HEK293 (cell line): ENCODE measurements at regions not wholly inside any gene's neighbourhood (a gene's known extent, or its start where the extent isn't known, plus 50 kb on each side); places are given as distances from the start of the nearest gene placed in this dataset.

Source experiments
- EGR2 ChIP-seq: fragments of 450-650 bp; formaldehyde crosslinking; IDR thresholded peaks from 2 replicates; pipeline ENCODE4 v1.5.1; 2016; ENCODE audit warnings: low read depth, missing biosample characterization, missing genetic modification characterization
- HOXC10 ChIP-seq: sonication (generic); formaldehyde crosslinking; IDR thresholded peaks from 2 replicates; pipeline ENCODE4 v1.8.1; 2023; ENCODE audit warnings: mild to moderate bottlenecking, missing genetic modification reagents
- PRDM1 ChIP-seq: fragments of 450-650 bp; formaldehyde crosslinking; IDR thresholded peaks from 2 replicates; pipeline ENCODE4; 2016; ENCODE audit warnings: missing biosample characterization, missing genetic modification characterization
- ZBTB48 ChIP-seq: fragments of 450-650 bp; formaldehyde crosslinking; IDR thresholded peaks from 2 replicates; pipeline ENCODE4 v1.5.1; 2016; ENCODE audit warnings: missing biosample characterization, missing genetic modification characterization
- ZFP3 ChIP-seq: fragments of 450-650 bp; formaldehyde crosslinking; IDR thresholded peaks from 2 replicates; pipeline ENCODE4 v1.5.1; 2016; ENCODE audit warnings: low read depth, missing biosample characterization, missing genetic modification characterization
- ZNF274 ChIP-seq, 2 experiments: fragments of 200-500 bp in 1 of 2; fragments of 450-650 bp in 1 of 2; sonication (Bioruptor generic) in 1 of 2; formaldehyde crosslinking in 1 of 2; IDR thresholded peaks; 2 replicates each; pipeline versions ENCODE4 v1.5.1 to v1.6.1; 2014 to 2016; ENCODE audit warnings: borderline replicate concordance in 1 of 2, inconsistent platforms in 1 of 2, low read length in 1 of 2, missing biosample characterization in 1 of 2, missing genetic modification characterization in 1 of 2
- TF ChIP-seq, protein P1 (sequence below): fragments of 450-650 bp; formaldehyde crosslinking; IDR thresholded peaks from 2 replicates; pipeline ENCODE4 v1.5.1; 2016; ENCODE audit warnings: missing biosample characterization, missing genetic modification characterization
- TF ChIP-seq, protein P2 (sequence below): fragments of 450-650 bp; formaldehyde crosslinking; IDR thresholded peaks from 2 replicates; pipeline ENCODE4 v1.5.1; 2016; ENCODE audit warnings: missing biosample characterization, missing genetic modification characterization
- TF ChIP-seq, protein P3 (sequence below): fragments of 450-650 bp; formaldehyde crosslinking; IDR thresholded peaks from 2 replicates; pipeline ENCODE4 v1.5.1; 2016; ENCODE audit warnings: missing biosample characterization, missing genetic modification characterization
- TF ChIP-seq, protein P4 (sequence below): fragments of 450-650 bp; formaldehyde crosslinking; IDR thresholded peaks from 2 replicates; pipeline ENCODE4 v1.5.1; 2016; ENCODE audit warnings: missing biosample characterization, missing genetic modification characterization

DNA sequence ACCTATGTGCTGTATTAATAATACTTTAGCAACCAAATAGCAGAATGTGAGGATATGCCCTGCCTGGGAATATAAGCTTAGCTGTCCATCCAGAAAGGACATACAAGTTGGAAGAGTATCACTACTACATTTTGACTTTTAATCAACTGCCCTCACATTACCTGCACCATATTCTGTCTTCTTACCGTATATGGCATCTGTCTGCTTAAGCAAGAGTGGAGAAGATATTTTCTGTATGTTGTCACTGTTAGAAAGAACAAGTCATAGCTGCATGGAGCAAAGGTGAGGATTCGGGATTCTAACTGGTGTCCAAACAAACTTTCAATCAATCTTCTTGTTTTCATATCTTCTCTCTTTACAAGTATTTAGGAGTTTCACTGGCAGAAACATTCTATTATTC is 929.5 kb upstream of the ROBO1 start:
- TF ChIP-seq ZNF274 (IDR thresholded peaks at IDR 0.05; ENCODE audit: low read length) (no peak), ZNF274 (tag by site-specific recombination; IDR thresholded peaks at IDR 0.05; ENCODE audit: borderline replicate concordance) (no peak), ZFP3 (no peak), EGR2 (tag by site-specific recombination) (no peak), HOXC10 (CRISPR knock-in tag) (no peak), ZBTB48 (tag by site-specific recombination) (no peak), PRDM1 (tag by site-specific recombination) (no peak)
- TF ChIP-seq, protein P1, sequence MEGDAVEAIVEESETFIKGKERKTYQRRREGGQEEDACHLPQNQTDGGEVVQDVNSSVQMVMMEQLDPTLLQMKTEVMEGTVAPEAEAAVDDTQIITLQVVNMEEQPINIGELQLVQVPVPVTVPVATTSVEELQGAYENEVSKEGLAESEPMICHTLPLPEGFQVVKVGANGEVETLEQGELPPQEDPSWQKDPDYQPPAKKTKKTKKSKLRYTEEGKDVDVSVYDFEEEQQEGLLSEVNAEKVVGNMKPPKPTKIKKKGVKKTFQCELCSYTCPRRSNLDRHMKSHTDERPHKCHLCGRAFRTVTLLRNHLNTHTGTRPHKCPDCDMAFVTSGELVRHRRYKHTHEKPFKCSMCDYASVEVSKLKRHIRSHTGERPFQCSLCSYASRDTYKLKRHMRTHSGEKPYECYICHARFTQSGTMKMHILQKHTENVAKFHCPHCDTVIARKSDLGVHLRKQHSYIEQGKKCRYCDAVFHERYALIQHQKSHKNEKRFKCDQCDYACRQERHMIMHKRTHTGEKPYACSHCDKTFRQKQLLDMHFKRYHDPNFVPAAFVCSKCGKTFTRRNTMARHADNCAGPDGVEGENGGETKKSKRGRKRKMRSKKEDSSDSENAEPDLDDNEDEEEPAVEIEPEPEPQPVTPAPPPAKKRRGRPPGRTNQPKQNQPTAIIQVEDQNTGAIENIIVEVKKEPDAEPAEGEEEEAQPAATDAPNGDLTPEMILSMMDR (tag by site-specific recombination), result no peak
- TF ChIP-seq, protein P2, sequence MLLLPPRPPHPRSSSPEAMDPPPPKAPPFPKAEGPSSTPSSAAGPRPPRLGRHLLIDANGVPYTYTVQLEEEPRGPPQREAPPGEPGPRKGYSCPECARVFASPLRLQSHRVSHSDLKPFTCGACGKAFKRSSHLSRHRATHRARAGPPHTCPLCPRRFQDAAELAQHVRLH (tag by site-specific recombination), result no peak
- TF ChIP-seq, protein P3, sequence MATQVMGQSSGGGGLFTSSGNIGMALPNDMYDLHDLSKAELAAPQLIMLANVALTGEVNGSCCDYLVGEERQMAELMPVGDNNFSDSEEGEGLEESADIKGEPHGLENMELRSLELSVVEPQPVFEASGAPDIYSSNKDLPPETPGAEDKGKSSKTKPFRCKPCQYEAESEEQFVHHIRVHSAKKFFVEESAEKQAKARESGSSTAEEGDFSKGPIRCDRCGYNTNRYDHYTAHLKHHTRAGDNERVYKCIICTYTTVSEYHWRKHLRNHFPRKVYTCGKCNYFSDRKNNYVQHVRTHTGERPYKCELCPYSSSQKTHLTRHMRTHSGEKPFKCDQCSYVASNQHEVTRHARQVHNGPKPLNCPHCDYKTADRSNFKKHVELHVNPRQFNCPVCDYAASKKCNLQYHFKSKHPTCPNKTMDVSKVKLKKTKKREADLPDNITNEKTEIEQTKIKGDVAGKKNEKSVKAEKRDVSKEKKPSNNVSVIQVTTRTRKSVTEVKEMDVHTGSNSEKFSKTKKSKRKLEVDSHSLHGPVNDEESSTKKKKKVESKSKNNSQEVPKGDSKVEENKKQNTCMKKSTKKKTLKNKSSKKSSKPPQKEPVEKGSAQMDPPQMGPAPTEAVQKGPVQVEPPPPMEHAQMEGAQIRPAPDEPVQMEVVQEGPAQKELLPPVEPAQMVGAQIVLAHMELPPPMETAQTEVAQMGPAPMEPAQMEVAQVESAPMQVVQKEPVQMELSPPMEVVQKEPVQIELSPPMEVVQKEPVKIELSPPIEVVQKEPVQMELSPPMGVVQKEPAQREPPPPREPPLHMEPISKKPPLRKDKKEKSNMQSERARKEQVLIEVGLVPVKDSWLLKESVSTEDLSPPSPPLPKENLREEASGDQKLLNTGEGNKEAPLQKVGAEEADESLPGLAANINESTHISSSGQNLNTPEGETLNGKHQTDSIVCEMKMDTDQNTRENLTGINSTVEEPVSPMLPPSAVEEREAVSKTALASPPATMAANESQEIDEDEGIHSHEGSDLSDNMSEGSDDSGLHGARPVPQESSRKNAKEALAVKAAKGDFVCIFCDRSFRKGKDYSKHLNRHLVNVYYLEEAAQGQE (tag by site-specific recombination), result no peak
- TF ChIP-seq, protein P4, sequence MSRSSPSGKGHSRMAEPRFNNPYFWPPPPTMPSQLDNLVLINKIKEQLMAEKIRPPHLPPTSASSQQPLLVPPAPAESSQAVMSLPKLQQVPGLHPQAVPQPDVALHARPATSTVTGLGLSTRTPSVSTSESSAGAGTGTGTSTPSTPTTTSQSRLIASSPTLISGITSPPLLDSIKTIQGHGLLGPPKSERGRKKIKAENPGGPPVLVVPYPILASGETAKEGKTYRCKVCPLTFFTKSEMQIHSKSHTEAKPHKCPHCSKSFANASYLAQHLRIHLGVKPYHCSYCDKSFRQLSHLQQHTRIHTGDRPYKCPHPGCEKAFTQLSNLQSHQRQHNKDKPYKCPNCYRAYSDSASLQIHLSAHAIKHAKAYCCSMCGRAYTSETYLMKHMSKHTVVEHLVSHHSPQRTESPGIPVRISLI (tag by site-specific recombination), result no peak
